SU-DHL-6 (cell line): ENCODE measurements at regions not wholly inside any gene's neighbourhood (a gene's known extent, or its start where the extent isn't known, plus 50 kb on each side); places are given as distances from the start of the nearest gene placed in this dataset.

Source experiments
- CTCF ChIP-seq: fragments of 200-600 bp; sonication (generic); IDR thresholded peaks from one replicate; pipeline ENCODE4 v1.5.1; 2017; ENCODE audit warnings: antibody characterized with exemption, mild to moderate bottlenecking, low read length, moderate library complexity; ENCODE audit not compliant: insufficient read depth, poor library complexity, severe bottlenecking
- EZH2phosphoT487 ChIP-seq: fragments of 200-600 bp; sonication (generic), shearing (Covaris generic); conservative IDR thresholded peaks from 2 replicates; pipeline ENCODE4 v1.6.1; 2018; ENCODE audit warnings: mild to moderate bottlenecking, antibody characterized with exemption, low read length, moderate library complexity, mixed read lengths

DNA sequence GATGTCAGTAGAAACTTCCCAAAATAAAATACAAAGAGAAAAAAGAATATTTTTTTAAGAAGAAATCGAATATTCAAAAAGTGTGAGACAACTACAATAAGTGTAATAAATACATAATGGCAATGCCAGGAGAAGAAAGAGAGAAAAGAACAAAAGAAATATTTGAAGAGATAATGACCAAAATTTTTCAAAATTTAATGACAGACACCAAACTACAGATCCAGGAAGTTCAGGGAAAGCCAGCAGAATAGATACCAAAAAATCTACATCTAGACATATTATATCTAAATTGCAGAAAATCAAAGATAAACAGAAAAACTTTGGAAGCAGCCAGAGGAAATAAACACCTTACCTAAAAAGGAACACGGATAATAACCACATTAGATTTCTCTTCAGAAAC is 66.8 kb upstream of the CDK1 start:
- TF ChIP-seq CTCF (no peak), EZH2phosphoT487 (no peak)
